ENCODE measurements at regions not wholly inside any gene's neighbourhood (a gene's known extent, or its start where the extent isn't known, plus 50 kb on each side); places are given as distances from the start of the nearest gene placed in this dataset.

- peaks cover 1% of the 10 kb centered on the region for H3K27me3 Mint-ChIP-seq (ENCODE audit: low read depth, poor library complexity)
- TF ChIP-seq, protein P1, sequence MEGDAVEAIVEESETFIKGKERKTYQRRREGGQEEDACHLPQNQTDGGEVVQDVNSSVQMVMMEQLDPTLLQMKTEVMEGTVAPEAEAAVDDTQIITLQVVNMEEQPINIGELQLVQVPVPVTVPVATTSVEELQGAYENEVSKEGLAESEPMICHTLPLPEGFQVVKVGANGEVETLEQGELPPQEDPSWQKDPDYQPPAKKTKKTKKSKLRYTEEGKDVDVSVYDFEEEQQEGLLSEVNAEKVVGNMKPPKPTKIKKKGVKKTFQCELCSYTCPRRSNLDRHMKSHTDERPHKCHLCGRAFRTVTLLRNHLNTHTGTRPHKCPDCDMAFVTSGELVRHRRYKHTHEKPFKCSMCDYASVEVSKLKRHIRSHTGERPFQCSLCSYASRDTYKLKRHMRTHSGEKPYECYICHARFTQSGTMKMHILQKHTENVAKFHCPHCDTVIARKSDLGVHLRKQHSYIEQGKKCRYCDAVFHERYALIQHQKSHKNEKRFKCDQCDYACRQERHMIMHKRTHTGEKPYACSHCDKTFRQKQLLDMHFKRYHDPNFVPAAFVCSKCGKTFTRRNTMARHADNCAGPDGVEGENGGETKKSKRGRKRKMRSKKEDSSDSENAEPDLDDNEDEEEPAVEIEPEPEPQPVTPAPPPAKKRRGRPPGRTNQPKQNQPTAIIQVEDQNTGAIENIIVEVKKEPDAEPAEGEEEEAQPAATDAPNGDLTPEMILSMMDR (IDR thresholded peaks at IDR 0.05), result no peak
- no peak overlapping the region for H3K4me3 Mint-ChIP-seq
- no peaks in the 10 kb centered on the region for H3K36me3 Mint-ChIP-seq (ENCODE audit: low read depth)
- no peak for DNase-seq
- H3K4me1 Mint-ChIP-seq, result no peaks in the 10 kb centered on the region
- H3K9me3 Mint-ChIP-seq, result peaks cover 9% of the 10 kb centered on the region
- no peak overlapping the region for H3K27ac Mint-ChIP-seq
These were observed 219.3 kb downstream of the KCNN2 start for GRCh38 chr5:114581136-114581535.

GRCh38 chr5:114565871-114566270 lies 204.0 kb downstream of the KCNN2 start:
- Mint-ChIP-seq H3K9me3 (peaks cover 11% of the 10 kb centered on the region), H3K27me3 (ENCODE audit: low read depth, poor library complexity) (peaks cover 3% of the 10 kb centered on the region), H3K36me3 (ENCODE audit: low read depth) (no peaks in the 10 kb centered on the region), H3K27ac (no peak overlapping the region), H3K4me1 (no peaks in the 10 kb centered on the region), H3K4me3 (no peak overlapping the region)
- DNase-seq, result no peak
- TF ChIP-seq, protein P1 (IDR thresholded peaks at IDR 0.05), result no peak

- peaks cover 3% of the 10 kb centered on the region for H3K27me3 Mint-ChIP-seq (ENCODE audit: low read depth, poor library complexity)
- H3K4me3 Mint-ChIP-seq, result no peak overlapping the region
These were observed 203.3 kb downstream of the KCNN2 start for GRCh38 chr5:114565139-114565538.

DNA sequence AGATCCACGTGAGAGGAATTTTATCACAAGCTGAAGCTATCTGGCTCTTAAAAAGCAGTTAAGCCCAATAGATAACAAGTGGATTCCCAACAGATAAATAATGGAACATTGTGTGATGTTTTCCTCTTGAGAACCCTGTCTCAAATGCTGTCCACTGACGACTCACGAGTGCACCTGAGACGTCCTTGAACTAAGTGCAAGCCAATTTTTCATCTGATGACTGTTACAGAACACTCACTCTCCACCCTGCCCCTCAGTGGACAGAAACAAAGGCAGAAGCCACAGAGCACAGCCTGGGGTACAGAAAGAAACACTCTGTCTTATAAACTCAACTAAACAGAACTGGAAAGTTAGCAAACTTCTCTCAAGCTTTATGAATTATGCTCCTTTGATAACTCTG lies 199.5 kb downstream of the KCNN2 start:
- TF ChIP-seq, protein P1 (IDR thresholded peaks at IDR 0.05), result no peak
- Mint-ChIP-seq H3K27me3 (ENCODE audit: low read depth, poor library complexity) (peaks cover 4% of the 10 kb centered on the region), H3K4me1 (no peaks in the 10 kb centered on the region), H3K4me3 (no peak overlapping the region), H3K9me3 (peaks cover 3% of the 10 kb centered on the region), H3K36me3 (ENCODE audit: low read depth) (no peaks in the 10 kb centered on the region), H3K27ac (no peak overlapping the region)
- no peak for DNase-seq

More at GRCh38 chr5:114565139-114565538, 203.3 kb downstream of the KCNN2 start:
- TF ChIP-seq, protein P1 (IDR thresholded peaks at IDR 0.05), result no peak
- Mint-ChIP-seq H3K36me3 (ENCODE audit: low read depth) (no peaks in the 10 kb centered on the region), H3K4me1 (no peaks in the 10 kb centered on the region), H3K9me3 (peaks cover 11% of the 10 kb centered on the region), H3K27ac (no peak overlapping the region)
- no peak for DNase-seq
